SK-N-SH treated with all-trans-retinoic acid at 6 μM for 48 hours (cell line): ENCODE measurements at regions not wholly inside any gene's neighbourhood (a gene's known extent, or its start where the extent isn't known, plus 50 kb on each side); places are given as distances from the start of the nearest gene placed in this dataset.

ENCODE experiments used
- ATAC-seq: fragments of 200-7000 bp; cut with Tn5 transposase; 3 replicates; pipeline ENCODE4 v1.9.1; 2020; ENCODE audit warnings: mild to moderate bottlenecking, moderate library complexity
- ARNTL ChIP-seq: fragments of 450-650 bp; formaldehyde crosslinking; IDR thresholded peaks from 2 replicates; pipeline ENCODE4 v1.5.0; 2020; ENCODE audit warnings: low read depth, mild to moderate bottlenecking, moderate library complexity, borderline replicate concordance
- CREB5 ChIP-seq: fragments of 250-450 bp; sonication (Bioruptor Pico); IDR thresholded peaks from 2 replicates; pipeline ENCODE4 v1.5.1; 2020; ENCODE audit warnings: low read depth, mild to moderate bottlenecking, moderate library complexity
- CSRNP3 ChIP-seq: fragments of 250-450 bp; sonication (Bioruptor Pico); IDR thresholded peaks from 2 replicates; pipeline ENCODE4 v1.5.1; 2021; ENCODE audit warnings: mild to moderate bottlenecking, moderate library complexity
- ISL1 ChIP-seq: fragments of 250-450 bp; sonication (Bioruptor Pico); IDR thresholded peaks from 2 replicates; pipeline ENCODE4 v2.1.2; 2022; ENCODE audit warnings: mild to moderate bottlenecking, moderate library complexity
- OSR1 ChIP-seq: fragments of 250-450 bp; sonication (Bioruptor Pico); IDR thresholded peaks from 2 replicates; pipeline ENCODE4 v1.8.0; 2022; ENCODE audit warnings: moderate library complexity, mild to moderate bottlenecking, inconsistent platforms
- PPARA ChIP-seq: fragments of 250-450 bp; sonication (Bioruptor Pico); IDR thresholded peaks from 2 replicates; pipeline ENCODE4 v1.5.0; 2020; ENCODE audit warnings: mild to moderate bottlenecking, borderline replicate concordance
- RARB ChIP-seq: fragments of 250-450 bp; sonication (Bioruptor Pico); IDR thresholded peaks from 2 replicates; pipeline ENCODE4 v1.8.0; 2021; ENCODE audit warnings: mild to moderate bottlenecking, moderate library complexity
- TCF4 ChIP-seq: fragments of 250-450 bp; sonication (Bioruptor Pico); IDR thresholded peaks from 2 replicates; pipeline ENCODE4 v1.8.0; 2021; ENCODE audit warnings: mild to moderate bottlenecking, moderate library complexity, borderline replicate concordance
- TOX ChIP-seq: fragments of 250-450 bp; sonication (Bioruptor Pico); IDR thresholded peaks from 2 replicates; pipeline ENCODE4 v1.8.0; 2021; ENCODE audit warnings: mild to moderate bottlenecking, moderate library complexity, borderline replicate concordance
- ZC3H10 ChIP-seq: fragments of 250-450 bp; sonication (Bioruptor Pico); IDR thresholded peaks from 2 replicates; pipeline ENCODE4 v1.5.1; 2021; ENCODE audit warnings: mild to moderate bottlenecking, moderate library complexity
- ZFP3 ChIP-seq: fragments of 250-450 bp; sonication (Bioruptor Pico); IDR thresholded peaks from 2 replicates; pipeline ENCODE4 v1.5.0; 2020; ENCODE audit warnings: mild to moderate bottlenecking, moderate library complexity
- ZFP30 ChIP-seq: fragments of 450-650 bp; formaldehyde crosslinking; IDR thresholded peaks from 2 replicates; pipeline ENCODE4 v1.5.0; 2022; ENCODE audit warnings: mild to moderate bottlenecking, moderate library complexity
- ZNF565 ChIP-seq: fragments of 450-650 bp; formaldehyde crosslinking; conservative IDR thresholded peaks from 2 replicates; pipeline ENCODE4 v1.5.0; 2020; ENCODE audit warnings: low read depth, mild to moderate bottlenecking, moderate library complexity
- ZNF8 ChIP-seq: fragments of 450-650 bp; formaldehyde crosslinking; IDR thresholded peaks from 2 replicates; pipeline ENCODE4 v1.5.0; 2020; ENCODE audit warnings: mild to moderate bottlenecking, moderate library complexity
- TF ChIP-seq, protein P1 (sequence below): fragments of 250-450 bp; sonication (Bioruptor Pico); IDR thresholded peaks from 2 replicates; pipeline ENCODE4 v1.8.0; 2020; ENCODE audit warnings: mild to moderate bottlenecking, moderate library complexity, borderline replicate concordance
- TF ChIP-seq, protein P2 (sequence below): fragments of 250-450 bp; sonication (Bioruptor Pico); IDR thresholded peaks from 2 replicates; pipeline ENCODE4 v1.5.0; 2020; ENCODE audit warnings: mild to moderate bottlenecking, moderate library complexity
- TF ChIP-seq, protein P3 (sequence below): fragments of 250-450 bp; sonication (Bioruptor Pico); IDR thresholded peaks from 2 replicates; pipeline ENCODE4 v1.8.0; 2021; ENCODE audit warnings: low read depth, mild to moderate bottlenecking, moderate library complexity, borderline replicate concordance

DNA sequence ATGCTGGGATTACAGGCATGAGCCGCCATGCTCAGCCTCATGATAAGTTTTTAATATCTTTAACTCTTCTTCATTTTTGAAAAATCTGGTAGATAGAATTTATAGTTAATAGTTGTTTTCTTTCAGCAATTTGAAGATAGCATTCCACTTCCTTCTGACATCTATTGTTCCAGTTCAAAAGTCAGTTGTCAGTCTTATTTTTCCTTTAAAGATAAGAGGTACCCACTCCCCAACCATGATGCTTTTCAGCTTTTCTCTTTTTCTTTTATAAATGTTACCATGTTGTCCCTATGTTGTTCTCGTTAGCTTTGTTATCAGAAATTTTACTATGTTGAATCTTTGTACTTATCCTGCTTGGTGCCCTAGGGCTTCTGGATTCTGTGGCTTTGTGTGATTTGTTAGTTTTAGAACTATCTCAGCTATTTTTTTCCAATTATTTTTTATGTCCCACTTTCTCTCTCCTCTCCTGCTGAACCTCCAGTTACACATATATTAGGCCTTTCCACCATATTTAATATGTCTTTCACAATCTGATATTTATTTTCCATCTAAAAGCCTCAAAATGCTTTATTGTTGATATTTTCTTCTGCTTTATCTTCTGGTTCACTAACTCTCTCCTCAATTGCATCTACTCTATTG is 181.6 kb upstream of the FOXN3 start:
- TF ChIP-seq CREB5: no peak
- no peak for TF ChIP-seq ZFP3 (CRISPR knock-in tag)
- TF ChIP-seq OSR1 (CRISPR knock-in tag): no peak
- TF ChIP-seq TOX (CRISPR knock-in tag): no peak
- TF ChIP-seq ZFP30 (CRISPR knock-in tag): peak; percentile 89
- ATAC-seq: no peak

GRCh38 chr14:89592961-89593360 is 175.9 kb upstream of the FOXN3 start:
- no peak for ATAC-seq
- no peak for TF ChIP-seq ZFP3 (CRISPR knock-in tag)
- TF ChIP-seq ZC3H10 (CRISPR knock-in tag): no peak
- TF ChIP-seq ISL1 (CRISPR knock-in tag): no peak
- TF ChIP-seq TCF4 (CRISPR knock-in tag): no peak
- TF ChIP-seq RARB: no peak
- TF ChIP-seq ARNTL (CRISPR knock-in tag): no peak
- TF ChIP-seq CREB5: no peak
- no peak for TF ChIP-seq CSRNP3 (CRISPR knock-in tag)
- TF ChIP-seq, protein P1, sequence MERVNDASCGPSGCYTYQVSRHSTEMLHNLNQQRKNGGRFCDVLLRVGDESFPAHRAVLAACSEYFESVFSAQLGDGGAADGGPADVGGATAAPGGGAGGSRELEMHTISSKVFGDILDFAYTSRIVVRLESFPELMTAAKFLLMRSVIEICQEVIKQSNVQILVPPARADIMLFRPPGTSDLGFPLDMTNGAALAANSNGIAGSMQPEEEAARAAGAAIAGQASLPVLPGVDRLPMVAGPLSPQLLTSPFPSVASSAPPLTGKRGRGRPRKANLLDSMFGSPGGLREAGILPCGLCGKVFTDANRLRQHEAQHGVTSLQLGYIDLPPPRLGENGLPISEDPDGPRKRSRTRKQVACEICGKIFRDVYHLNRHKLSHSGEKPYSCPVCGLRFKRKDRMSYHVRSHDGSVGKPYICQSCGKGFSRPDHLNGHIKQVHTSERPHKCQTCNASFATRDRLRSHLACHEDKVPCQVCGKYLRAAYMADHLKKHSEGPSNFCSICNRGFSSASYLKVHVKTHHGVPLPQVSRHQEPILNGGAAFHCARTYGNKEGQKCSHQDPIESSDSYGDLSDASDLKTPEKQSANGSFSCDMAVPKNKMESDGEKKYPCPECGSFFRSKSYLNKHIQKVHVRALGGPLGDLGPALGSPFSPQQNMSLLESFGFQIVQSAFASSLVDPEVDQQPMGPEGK (CRISPR knock-in tag): no peak
- TF ChIP-seq ZNF565 (CRISPR knock-in tag): no peak
- TF ChIP-seq, protein P2, sequence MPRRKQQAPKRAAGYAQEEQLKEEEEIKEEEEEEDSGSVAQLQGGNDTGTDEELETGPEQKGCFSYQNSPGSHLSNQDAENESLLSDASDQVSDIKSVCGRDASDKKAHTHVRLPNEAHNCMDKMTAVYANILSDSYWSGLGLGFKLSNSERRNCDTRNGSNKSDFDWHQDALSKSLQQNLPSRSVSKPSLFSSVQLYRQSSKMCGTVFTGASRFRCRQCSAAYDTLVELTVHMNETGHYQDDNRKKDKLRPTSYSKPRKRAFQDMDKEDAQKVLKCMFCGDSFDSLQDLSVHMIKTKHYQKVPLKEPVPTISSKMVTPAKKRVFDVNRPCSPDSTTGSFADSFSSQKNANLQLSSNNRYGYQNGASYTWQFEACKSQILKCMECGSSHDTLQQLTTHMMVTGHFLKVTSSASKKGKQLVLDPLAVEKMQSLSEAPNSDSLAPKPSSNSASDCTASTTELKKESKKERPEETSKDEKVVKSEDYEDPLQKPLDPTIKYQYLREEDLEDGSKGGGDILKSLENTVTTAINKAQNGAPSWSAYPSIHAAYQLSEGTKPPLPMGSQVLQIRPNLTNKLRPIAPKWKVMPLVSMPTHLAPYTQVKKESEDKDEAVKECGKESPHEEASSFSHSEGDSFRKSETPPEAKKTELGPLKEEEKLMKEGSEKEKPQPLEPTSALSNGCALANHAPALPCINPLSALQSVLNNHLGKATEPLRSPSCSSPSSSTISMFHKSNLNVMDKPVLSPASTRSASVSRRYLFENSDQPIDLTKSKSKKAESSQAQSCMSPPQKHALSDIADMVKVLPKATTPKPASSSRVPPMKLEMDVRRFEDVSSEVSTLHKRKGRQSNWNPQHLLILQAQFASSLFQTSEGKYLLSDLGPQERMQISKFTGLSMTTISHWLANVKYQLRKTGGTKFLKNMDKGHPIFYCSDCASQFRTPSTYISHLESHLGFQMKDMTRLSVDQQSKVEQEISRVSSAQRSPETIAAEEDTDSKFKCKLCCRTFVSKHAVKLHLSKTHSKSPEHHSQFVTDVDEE: no peak
- TF ChIP-seq ZNF8 (CRISPR knock-in tag): no peak
- TF ChIP-seq PPARA (CRISPR knock-in tag): no peak
- TF ChIP-seq, all 23 proteins: peak for 0

DNA sequence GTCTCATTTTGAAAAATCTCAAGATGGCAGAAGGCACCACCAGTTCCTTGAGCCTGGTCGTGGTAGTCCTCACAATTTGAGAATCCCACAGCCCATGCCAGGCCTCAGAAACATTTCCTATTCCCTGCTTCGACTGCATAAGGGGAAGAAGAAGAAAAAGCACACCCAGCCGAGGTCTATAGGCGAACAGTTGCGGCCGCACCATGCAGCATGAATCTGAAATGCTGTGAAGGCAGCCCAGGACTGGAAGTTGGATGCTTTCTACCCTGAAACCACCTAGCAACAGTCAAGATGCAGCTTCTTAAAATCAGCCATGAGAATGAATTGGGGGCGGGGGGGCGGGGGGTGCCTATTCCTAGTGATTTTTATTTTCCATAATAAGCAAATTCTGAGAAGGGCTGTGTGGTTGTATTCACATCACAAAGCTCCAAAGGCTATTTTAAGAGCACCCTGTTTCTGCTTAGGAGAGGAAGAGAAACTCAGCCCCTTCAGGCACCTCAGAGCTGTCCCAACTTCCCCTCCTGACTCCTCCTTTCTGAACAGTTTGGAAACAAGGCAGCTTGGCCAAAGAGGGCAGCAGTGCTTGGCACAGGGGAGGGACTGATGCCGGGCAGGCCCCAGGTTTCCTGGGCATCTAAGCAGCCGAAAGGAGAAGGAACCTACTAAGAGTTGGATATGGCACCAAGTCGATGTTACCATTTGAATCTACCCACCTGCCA is 172.5 kb upstream of the FOXN3 start:
- TF ChIP-seq, protein P3, sequence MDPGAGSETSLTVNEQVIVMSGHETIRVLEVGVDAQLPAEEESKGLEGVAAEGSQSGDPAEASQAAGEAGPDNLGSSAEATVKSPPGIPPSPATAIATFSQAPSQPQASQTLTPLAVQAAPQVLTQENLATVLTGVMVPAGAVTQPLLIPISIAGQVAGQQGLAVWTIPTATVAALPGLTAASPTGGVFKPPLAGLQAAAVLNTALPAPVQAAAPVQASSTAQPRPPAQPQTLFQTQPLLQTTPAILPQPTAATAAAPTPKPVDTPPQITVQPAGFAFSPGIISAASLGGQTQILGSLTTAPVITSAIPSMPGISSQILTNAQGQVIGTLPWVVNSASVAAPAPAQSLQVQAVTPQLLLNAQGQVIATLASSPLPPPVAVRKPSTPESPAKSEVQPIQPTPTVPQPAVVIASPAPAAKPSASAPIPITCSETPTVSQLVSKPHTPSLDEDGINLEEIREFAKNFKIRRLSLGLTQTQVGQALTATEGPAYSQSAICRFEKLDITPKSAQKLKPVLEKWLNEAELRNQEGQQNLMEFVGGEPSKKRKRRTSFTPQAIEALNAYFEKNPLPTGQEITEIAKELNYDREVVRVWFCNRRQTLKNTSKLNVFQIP (CRISPR knock-in tag): no peak
- no peak for ATAC-seq
